Subcutaneous abdominal adipose tissue (tissue), 5 donors: ENCODE measurements at regions not wholly inside any gene's neighbourhood (a gene's known extent, or its start where the extent isn't known, plus 50 kb on each side); places are given as distances from the start of the nearest gene placed in this dataset.

Experiments used
- H3K27ac ChIP-seq: one replicate; pipeline ENCODE4 v1.7.0; 2013; ENCODE audit warnings: low read depth, mild to moderate bottlenecking, inconsistent platforms, low read length, moderate library complexity
- H3K27me3 ChIP-seq, 5 donors: one replicate each; pipeline ENCODE4 v1.7.0; 2013; ENCODE audit warnings: low read length in 5 of 5, inconsistent platforms in 1 of 5; ENCODE audit not compliant: control insufficient read depth in 5 of 5, insufficient read depth in 4 of 5
- H3K36me3 ChIP-seq, 5 donors: one replicate each; pipeline ENCODE4 v1.7.0; 2013; ENCODE audit warnings: low read length in 5 of 5; ENCODE audit not compliant: control insufficient read depth in 5 of 5, insufficient read depth in 5 of 5
- H3K4me1 ChIP-seq, 5 donors: one replicate each; pipeline ENCODE4 v1.7.0; 2013; ENCODE audit warnings: low read length in 5 of 5, mild to moderate bottlenecking in 3 of 5, moderate library complexity in 1 of 5; ENCODE audit not compliant: control insufficient read depth in 5 of 5, insufficient read depth in 5 of 5
- H3K4me3 ChIP-seq, 5 donors: one replicate each; pipeline ENCODE4 v1.7.0; 2013; ENCODE audit warnings: low read length in 5 of 5, low read depth in 1 of 5
- H3K9ac ChIP-seq, 5 donors: one replicate each; pipeline ENCODE4 v1.7.0; 2013; ENCODE audit warnings: low read length in 5 of 5, mild to moderate bottlenecking in 4 of 5, moderate library complexity in 3 of 5
- H3K9me3 ChIP-seq, 5 donors: one replicate each; pipeline ENCODE4 v1.7.0; 2013; ENCODE audit warnings: low read length in 5 of 5; ENCODE audit not compliant: control insufficient read depth in 5 of 5
- donor health status: healthy.
- donor health status: healthy.
- donor health status: healthy.
- donor health status: healthy.
- donor health status: healthy.

DNA sequence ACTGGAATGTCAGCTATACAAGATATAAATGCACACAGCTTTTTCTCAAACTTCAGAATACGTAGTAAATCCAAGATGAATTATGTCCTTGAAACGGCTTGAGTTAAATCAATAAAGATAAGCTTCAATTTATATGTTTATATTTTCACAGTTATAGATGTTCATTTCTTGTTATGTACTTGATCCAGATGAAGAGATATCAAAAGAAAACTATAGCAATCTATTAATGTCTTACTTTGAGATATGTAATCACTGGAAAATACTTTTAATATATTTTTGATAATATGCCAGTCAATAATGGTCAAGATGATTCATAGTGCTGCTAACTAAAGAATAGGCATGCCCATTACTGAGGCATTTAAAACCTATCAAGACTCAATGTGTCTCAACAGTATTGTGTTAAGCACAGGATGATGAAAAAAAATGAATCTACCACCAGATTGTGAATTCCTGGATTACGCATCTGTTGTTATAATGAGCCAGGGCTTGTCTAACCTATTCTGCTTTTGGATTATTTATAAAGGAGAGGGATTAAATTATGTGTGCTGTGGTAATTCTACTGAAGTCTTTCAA is 372.6 kb upstream of the PRR16 start:
- Histone ChIP-seq H3K9ac (no peak overlapping the region), H3K4me1 (peaks cover 0 to 2% (median 0%) of the 10 kb centered on the region in 5 donors), H3K36me3 (no peaks in the 10 kb centered on the region), H3K27me3 (no peaks in the 10 kb centered on the region), H3K9me3 (no peaks in the 10 kb centered on the region), H3K27ac (no peak overlapping the region), H3K4me3 (no peak overlapping the region)

DNA sequence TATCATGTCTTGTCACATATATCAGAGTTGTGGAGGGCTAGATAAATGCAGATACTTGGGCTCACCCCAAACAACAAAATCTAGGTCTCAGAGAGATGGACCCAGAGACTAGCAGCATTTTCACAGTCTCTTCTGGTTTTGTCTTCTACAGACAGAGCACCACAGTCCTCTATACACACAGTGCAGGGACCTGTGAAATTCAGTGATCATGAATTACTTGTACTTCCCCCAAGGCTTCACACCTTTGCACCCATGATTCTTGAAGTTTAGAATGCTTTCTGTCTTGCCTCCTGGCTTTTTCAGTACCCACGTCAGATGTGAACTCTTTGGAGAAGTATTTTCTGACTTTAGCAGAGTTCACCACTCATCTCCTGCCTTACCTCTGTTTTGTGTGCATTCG is 371.5 kb upstream of the PRR16 start:
- Histone ChIP-seq H3K27ac (no peak overlapping the region), H3K27me3 (no peaks in the 10 kb centered on the region), H3K9ac (no peak overlapping the region), H3K4me3 (no peak overlapping the region), H3K36me3 (no peaks in the 10 kb centered on the region), H3K4me1 (peaks cover 0 to 5% (median 0%) of the 10 kb centered on the region in 5 donors), H3K9me3 (no peaks in the 10 kb centered on the region)

DNA sequence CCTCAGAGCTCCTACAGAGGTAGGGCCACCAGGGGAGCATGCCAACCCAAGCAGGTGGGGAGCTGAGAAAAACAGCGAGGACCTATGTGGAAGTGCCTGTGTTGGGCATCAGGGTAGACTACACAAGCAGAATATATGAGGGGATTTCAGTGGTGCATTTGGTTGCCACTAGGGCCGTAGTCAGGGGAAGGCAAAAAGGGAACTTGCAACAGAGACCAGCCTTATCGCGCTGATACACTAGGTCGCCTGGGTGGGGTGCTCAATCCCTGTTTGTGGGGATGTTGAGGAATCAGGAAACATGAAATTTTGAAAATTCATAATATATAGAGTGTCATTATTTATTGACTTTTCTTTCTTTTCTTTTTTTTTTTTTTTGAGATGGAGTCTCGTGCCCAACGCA is 370.9 kb upstream of the PRR16 start:
- Histone ChIP-seq H3K9me3 (no peaks in the 10 kb centered on the region), H3K27ac (no peak overlapping the region), H3K36me3 (no peaks in the 10 kb centered on the region), H3K27me3 (no peaks in the 10 kb centered on the region), H3K4me1 (peaks cover 0 to 5% (median 0%) of the 10 kb centered on the region in 5 donors), H3K9ac (no peak overlapping the region), H3K4me3 (no peak overlapping the region)

GRCh38 chr5:120096413-120096812 is 367.7 kb upstream of the PRR16 start:
- peaks cover 0 to 5% (median 0%) of the 10 kb centered on the region in 5 donors for H3K4me1 ChIP-seq
- H3K27ac ChIP-seq: no peak overlapping the region
- H3K36me3 ChIP-seq: no peaks in the 10 kb centered on the region
- peak overlapping the region in 1 of 5 donors; percentile 38 for H3K4me3 ChIP-seq
- no peaks in the 10 kb centered on the region for H3K27me3 ChIP-seq
- no peak overlapping the region for H3K9ac ChIP-seq
- H3K9me3 ChIP-seq: no peaks in the 10 kb centered on the region

DNA sequence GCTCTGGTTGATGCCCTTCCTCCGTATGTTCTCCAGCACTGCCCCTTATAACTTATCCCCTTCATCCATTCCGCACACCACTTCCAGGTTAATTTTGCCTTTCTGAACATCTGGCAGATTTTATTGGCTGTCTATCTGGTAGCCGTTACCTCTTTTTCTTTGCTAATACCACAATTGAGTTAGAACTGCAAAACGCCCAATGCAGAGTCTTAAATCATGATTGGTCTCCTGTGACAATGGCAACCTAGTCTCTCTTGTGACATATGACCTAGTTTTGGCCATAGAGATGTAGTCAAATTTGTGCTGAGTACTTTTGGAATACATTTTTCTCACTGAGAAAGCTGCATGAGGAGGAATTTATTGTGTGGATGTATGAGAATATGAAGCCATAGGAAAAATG is 365.7 kb upstream of the PRR16 start:
- Histone ChIP-seq H3K27me3 (no peaks in the 10 kb centered on the region), H3K27ac (no peak overlapping the region), H3K36me3 (no peaks in the 10 kb centered on the region), H3K4me1 (peaks cover 0 to 5% (median 0%) of the 10 kb centered on the region in 5 donors), H3K4me3 (no peak overlapping the region), H3K9me3 (no peaks in the 10 kb centered on the region), H3K9ac (no peak overlapping the region)

DNA sequence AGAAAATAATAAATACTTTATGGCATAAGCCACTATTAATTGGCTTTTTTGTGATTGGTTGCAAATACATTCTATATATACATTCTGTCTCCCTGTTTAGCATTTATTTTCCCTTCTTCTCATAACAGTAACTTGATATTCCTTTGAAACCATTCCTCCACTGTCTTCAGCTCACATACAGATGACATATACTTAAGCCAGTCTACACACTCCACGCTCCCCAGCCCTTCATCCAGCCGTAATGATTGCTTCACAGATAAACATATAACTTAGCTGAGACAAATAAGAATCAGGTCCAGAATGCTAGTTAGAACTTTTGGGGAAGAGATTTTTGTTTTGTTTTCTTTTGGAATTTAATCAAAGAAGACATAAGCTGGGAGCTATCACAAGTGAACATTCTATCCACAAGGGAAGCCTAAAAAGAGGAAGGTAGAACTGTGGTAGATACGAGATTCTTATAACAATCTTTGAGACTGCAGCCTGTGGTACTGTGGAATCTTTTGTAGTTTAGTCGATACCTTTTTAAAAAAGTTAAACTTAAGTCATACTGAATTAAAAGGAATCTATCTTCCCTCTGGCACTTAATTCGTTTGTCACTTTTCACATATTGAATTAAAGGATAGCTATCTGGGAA is 365.1 kb upstream of the PRR16 start:
- H3K27me3 ChIP-seq: no peaks in the 10 kb centered on the region
- H3K9ac ChIP-seq: no peak overlapping the region
- no peak overlapping the region for H3K4me3 ChIP-seq
- no peaks in the 10 kb centered on the region for H3K36me3 ChIP-seq
- no peaks in the 10 kb centered on the region for H3K9me3 ChIP-seq
- H3K27ac ChIP-seq: no peak overlapping the region
- H3K4me1 ChIP-seq: peaks cover 0 to 5% (median 0%) of the 10 kb centered on the region in 5 donors

DNA sequence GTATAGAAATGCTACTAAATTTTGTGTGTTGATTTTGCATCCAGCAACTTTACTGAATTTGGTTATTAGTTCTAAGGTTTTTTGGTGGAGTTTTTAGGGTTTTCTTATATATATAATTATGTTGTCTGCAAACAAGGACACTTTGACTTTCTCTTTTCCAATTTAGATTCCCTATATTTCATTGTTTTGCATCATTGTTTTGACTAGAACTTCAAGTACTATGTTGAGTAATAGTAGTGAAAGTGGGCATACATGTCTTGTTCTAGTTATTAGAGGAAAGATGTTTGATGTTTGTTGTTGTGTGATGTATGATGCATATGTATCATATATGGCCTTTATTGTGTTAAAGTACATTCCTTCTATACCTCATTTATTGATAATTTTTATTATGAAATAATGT is 362.3 kb upstream of the PRR16 start:
- no peaks in the 10 kb centered on the region for H3K27me3 ChIP-seq
- no peaks in the 10 kb centered on the region for H3K9me3 ChIP-seq
- no peak overlapping the region for H3K27ac ChIP-seq
- H3K4me1 ChIP-seq: peaks cover 0 to 2% (median 0%) of the 10 kb centered on the region in 5 donors
- no peak overlapping the region for H3K4me3 ChIP-seq
- H3K9ac ChIP-seq: no peak overlapping the region
- H3K36me3 ChIP-seq: no peaks in the 10 kb centered on the region

DNA sequence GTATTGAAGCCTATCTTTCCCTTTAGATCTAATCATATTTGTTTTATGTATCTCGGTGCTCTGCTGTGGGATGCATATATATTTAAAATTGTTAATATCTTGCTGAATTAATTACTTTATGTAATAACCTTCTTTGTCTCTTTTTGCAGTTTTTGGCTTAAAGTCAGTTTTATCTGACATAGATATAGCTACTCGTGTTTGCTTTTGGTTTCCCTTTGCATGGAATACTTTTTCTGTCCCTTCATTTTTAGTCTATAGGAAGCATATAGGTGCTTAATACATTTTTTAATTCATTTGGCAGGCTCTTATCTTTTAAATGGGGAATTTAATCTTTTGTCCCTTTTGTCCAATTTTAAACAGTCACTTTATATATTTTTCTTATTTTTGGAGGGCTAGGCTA is 360.6 kb upstream of the PRR16 start:
- Histone ChIP-seq H3K27ac (no peak overlapping the region), H3K9ac (no peak overlapping the region), H3K4me3 (no peak overlapping the region), H3K9me3 (peaks cover 0 to 2% (median 0%) of the 10 kb centered on the region in 5 donors), H3K36me3 (no peaks in the 10 kb centered on the region), H3K4me1 (no peaks in the 10 kb centered on the region), H3K27me3 (no peaks in the 10 kb centered on the region)

DNA sequence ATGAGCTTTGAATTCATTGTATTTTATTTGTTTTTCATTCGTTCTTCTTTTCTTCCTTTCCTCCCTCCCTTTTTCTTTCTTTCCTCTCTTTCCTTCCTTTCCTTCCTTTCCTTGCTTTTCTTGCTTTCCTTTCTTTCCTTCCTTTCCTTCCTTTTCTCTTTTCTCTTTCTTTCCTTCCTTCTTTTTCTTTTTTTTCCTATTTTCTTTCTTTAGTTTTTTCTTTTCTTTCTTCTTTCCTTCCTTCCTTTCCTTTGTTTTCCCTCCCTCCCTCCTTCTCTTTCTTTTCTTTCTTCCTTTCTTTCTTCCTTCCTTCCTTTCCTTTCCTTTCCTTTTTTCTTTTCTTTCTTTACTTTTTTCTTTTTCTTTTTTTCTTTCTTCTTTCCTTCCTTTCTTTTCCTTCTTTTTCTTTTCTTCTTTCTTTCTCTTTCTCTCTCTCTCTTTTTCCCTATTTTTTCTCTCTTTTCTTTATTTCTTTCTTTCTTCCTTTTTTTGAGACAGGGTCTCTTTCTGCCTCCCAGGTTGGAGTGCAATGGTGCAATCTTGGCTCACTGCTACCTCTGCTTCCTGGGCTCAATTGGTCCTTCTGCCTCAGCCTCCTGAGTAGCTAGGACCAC is 357.1 kb upstream of the PRR16 start:
- Histone ChIP-seq H3K4me1 (no peaks in the 10 kb centered on the region), H3K27me3 (no peaks in the 10 kb centered on the region), H3K27ac (no peak overlapping the region), H3K9me3 (peaks cover 0 to 3% (median 0%) of the 10 kb centered on the region in 5 donors), H3K4me3 (no peak overlapping the region), H3K36me3 (no peaks in the 10 kb centered on the region), H3K9ac (no peak overlapping the region)

DNA sequence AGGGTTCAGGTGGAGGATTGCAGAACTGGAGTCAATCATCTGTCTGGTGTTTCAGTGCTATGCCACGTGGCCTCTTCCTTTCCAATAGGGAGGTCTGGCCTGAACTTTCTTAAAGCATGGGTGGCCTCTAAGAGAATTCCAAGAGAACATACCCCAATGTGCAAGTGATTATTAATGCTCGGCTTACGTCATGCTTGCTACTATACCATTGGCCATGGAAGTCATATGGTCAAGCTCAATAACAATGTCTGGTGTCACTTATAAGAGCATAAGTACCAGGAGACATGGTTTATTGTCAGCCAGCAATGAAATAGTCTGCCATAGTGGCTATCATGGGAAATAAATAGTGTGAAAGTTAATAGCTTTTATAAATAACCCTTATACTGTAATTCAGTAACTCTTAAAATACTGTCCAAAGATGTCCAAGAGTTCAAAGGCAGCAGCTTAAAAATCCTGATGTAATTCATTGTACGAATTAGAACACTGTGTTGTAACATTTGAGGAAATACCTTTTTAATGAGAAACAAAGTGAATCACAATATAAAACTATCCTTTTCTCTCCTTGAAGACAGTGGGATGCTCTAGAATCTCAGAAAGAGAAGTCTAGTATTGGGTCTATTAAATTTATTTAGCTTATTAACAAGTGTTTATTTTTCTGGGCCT is 355.4 kb upstream of the PRR16 start:
- Histone ChIP-seq H3K27ac (no peak overlapping the region), H3K4me3 (no peak overlapping the region), H3K36me3 (no peaks in the 10 kb centered on the region), H3K9ac (no peak overlapping the region), H3K9me3 (peaks cover 0 to 3% (median 0%) of the 10 kb centered on the region in 5 donors), H3K27me3 (no peaks in the 10 kb centered on the region), H3K4me1 (no peaks in the 10 kb centered on the region)
